Fibroblast of lung (primary cell): ENCODE measurements at regions not wholly inside any gene's neighbourhood (a gene's known extent, or its start where the extent isn't known, plus 50 kb on each side); places are given as distances from the start of the nearest gene placed in this dataset.

ENCODE experiments used
- DNase-seq, 2 donors: peaks; one replicate each; pipeline versions ENCODE4 v3.0.0 to v3.0.0-alpha.2; 2010; ENCODE audit warnings: low read depth in 2 of 2
- H2AFZ ChIP-seq: 2 replicates; pipeline ENCODE4 v1.5.1; 2012; ENCODE audit warnings: low read length, control low read depth, inconsistent platforms
- H3K27ac ChIP-seq: 2 replicates; pipeline ENCODE4 v1.5.1; 2011; ENCODE audit warnings: low read length, control low read depth; ENCODE audit not compliant: insufficient read depth
- H3K27me3 ChIP-seq: 2 replicates; pipeline ENCODE4 v1.5.1; 2011; ENCODE audit warnings: mild to moderate bottlenecking, low read length; ENCODE audit not compliant: control insufficient read depth, insufficient read depth
- H3K36me3 ChIP-seq: 2 replicates; pipeline ENCODE4 v1.5.1; 2011; ENCODE audit warnings: low read length; ENCODE audit not compliant: control insufficient read depth, insufficient read depth
- H3K4me1 ChIP-seq: 2 replicates; pipeline ENCODE4 v1.5.1; 2011; ENCODE audit warnings: low read length; ENCODE audit not compliant: control insufficient read depth, insufficient read depth; ENCODE audit errors: extremely low read depth
- H3K4me2 ChIP-seq: 2 replicates; pipeline ENCODE4 v1.5.1; 2011; ENCODE audit warnings: low read length, control low read depth; ENCODE audit not compliant: insufficient read depth; ENCODE audit errors: extremely low read depth
- H3K4me3 ChIP-seq, 4 experiments: fragments of 200-600 bp in 1 of 4; sonication (generic) in 1 of 4; replicated peaks in 1 of 4; 2 replicates each; pipeline ENCODE4 v1.5.1; 2011 to 2016; ENCODE audit warnings: low read length in 4 of 4, low read depth in 3 of 4, mild to moderate bottlenecking in 3 of 4, control low read depth in 2 of 4, inconsistent platforms in 1 of 4, mixed read lengths in 1 of 4; ENCODE audit not compliant: insufficient read depth in 1 of 4; ENCODE audit errors: control extremely low read depth in 1 of 4
- H3K79me2 ChIP-seq: 2 replicates; pipeline ENCODE4 v1.5.1; 2012; ENCODE audit warnings: mild to moderate bottlenecking, low read length, inconsistent platforms; ENCODE audit not compliant: control insufficient read depth, insufficient read depth
- H3K9ac ChIP-seq: 2 replicates; pipeline ENCODE4 v1.5.1; 2011; ENCODE audit warnings: mild to moderate bottlenecking, low read length, control low read depth; ENCODE audit not compliant: insufficient read depth
- H3K9me3 ChIP-seq: 2 replicates; pipeline ENCODE4 v1.5.1; 2012; ENCODE audit warnings: low read depth, low read length; ENCODE audit not compliant: control insufficient read depth, insufficient read depth
- H4K20me1 ChIP-seq: 2 replicates; pipeline ENCODE4 v1.5.1; 2011; ENCODE audit warnings: low read length; ENCODE audit not compliant: control insufficient read depth, insufficient read depth; ENCODE audit errors: extremely low read depth
- CTCF ChIP-seq, 2 donors: IDR thresholded peaks in 1 of 2; conservative IDR thresholded peaks in 1 of 2; 1 replicate in 1 of 2; 2 replicates in 1 of 2; pipeline ENCODE4 v1.5.1; 2011 to 2012; ENCODE audit warnings: low read length in 2 of 2, control low read depth in 1 of 2, inconsistent platforms in 1 of 2, low read depth in 1 of 2, mild to moderate bottlenecking in 1 of 2
- EZH2 ChIP-seq: IDR thresholded peaks from 2 replicates; pipeline ENCODE4 v1.5.1; 2012; ENCODE audit warnings: low read length, control low read depth, mild to moderate bottlenecking; ENCODE audit errors: missing control alignments

- no peaks in the 10 kb centered on the region for H4K20me1 ChIP-seq
- H3K4me2 ChIP-seq: no peak overlapping the region
- H3K36me3 ChIP-seq: no peaks in the 10 kb centered on the region
- H3K9ac ChIP-seq: no peak overlapping the region
- no peak for TF ChIP-seq EZH2
- TF ChIP-seq CTCF (conservative IDR thresholded peaks at IDR 0.05 in 1 of 2, IDR thresholded peaks at IDR 0.05 in 1 of 2; ENCODE audit: low read depth in 1 of 2, low read length in 2 of 2): no peak
- no peaks in the 10 kb centered on the region for H3K79me2 ChIP-seq
- no peaks in the 10 kb centered on the region for H3K4me1 ChIP-seq
- no peak for DNase-seq
- no peak overlapping the region for H3K4me3 ChIP-seq
- no peaks in the 10 kb centered on the region for H3K9me3 ChIP-seq
- no peak overlapping the region for H3K27ac ChIP-seq
- no peaks in the 10 kb centered on the region for H3K27me3 ChIP-seq
- no peak overlapping the region for H2AFZ ChIP-seq
Measured at GRCh38 chr4:142917678-142918077, 71.6 kb upstream of the INPP4B start.

- H3K27ac ChIP-seq: no peak overlapping the region
- no peaks in the 10 kb centered on the region for H3K9me3 ChIP-seq
- no peaks in the 10 kb centered on the region for H3K36me3 ChIP-seq
- no peaks in the 10 kb centered on the region for H3K27me3 ChIP-seq
- no peaks in the 10 kb centered on the region for H4K20me1 ChIP-seq
- DNase-seq: no peak
- H3K79me2 ChIP-seq: no peaks in the 10 kb centered on the region
- no peak overlapping the region for H2AFZ ChIP-seq
- no peaks in the 10 kb centered on the region for H3K4me1 ChIP-seq
- no peak overlapping the region for H3K9ac ChIP-seq
- no peak overlapping the region for H3K4me2 ChIP-seq
- no peak for TF ChIP-seq EZH2
- TF ChIP-seq CTCF (conservative IDR thresholded peaks at IDR 0.05 in 1 of 2, IDR thresholded peaks at IDR 0.05 in 1 of 2; ENCODE audit: low read depth in 1 of 2, low read length in 2 of 2): no peak
- H3K4me3 ChIP-seq: no peak overlapping the region
Measured at GRCh38 chr4:142922720-142923119, 76.6 kb upstream of the INPP4B start.

- no peak for TF ChIP-seq CTCF (conservative IDR thresholded peaks at IDR 0.05 in 1 of 2, IDR thresholded peaks at IDR 0.05 in 1 of 2; ENCODE audit: low read depth in 1 of 2, low read length in 2 of 2)
- TF ChIP-seq EZH2: no peak
- Histone ChIP-seq H3K9me3 (no peaks in the 10 kb centered on the region), H2AFZ (no peak overlapping the region), H3K4me3 (no peak overlapping the region), H3K9ac (no peak overlapping the region), H3K4me1 (no peaks in the 10 kb centered on the region), H3K4me2 (no peak overlapping the region), H3K27me3 (no peaks in the 10 kb centered on the region), H4K20me1 (no peaks in the 10 kb centered on the region), H3K27ac (no peak overlapping the region), H3K79me2 (no peaks in the 10 kb centered on the region), H3K36me3 (no peaks in the 10 kb centered on the region)
- DNase-seq: no peak
Measured at GRCh38 chr4:142923619-142924018, 77.5 kb upstream of the INPP4B start.
